ENCODE measurements at regions not wholly inside any gene's neighbourhood (a gene's known extent, or its start where the extent isn't known, plus 50 kb on each side); places are given as distances from the start of the nearest gene placed in this dataset.

- Histone ChIP-seq H3K9me3 (ENCODE audit: low read depth) (no peaks in the 10 kb centered on the region), H3K27me3 (replicated peaks; ENCODE audit: insufficient read depth) (no peaks in the 10 kb centered on the region), H3F3A (ENCODE audit: insufficient read depth) (no peaks in the 10 kb centered on the region), H3K79me2 (ENCODE audit: insufficient read depth) (no peaks in the 10 kb centered on the region), H2AFZ (no peak overlapping the region), H3K9ac (no peak overlapping the region), H3K9me2 (ENCODE audit: insufficient read depth) (no peaks in the 10 kb centered on the region), H4K20me1 (ENCODE audit: insufficient read depth) (no peaks in the 10 kb centered on the region), H3K4me2 (ENCODE audit: unreplicated experiment) (no peak overlapping the region), H3K4me1 (ENCODE audit: insufficient read depth) (no peaks in the 10 kb centered on the region), H3K4me3 (no peak overlapping the region), H3K27ac (no peak overlapping the region), H3K36me3 (ENCODE audit: low read depth) (no peaks in the 10 kb centered on the region)
- in situ Hi-C loops (cut with MboI), result no loop called here
- 25 to 31% methylated on average over 8 of the region's 8 CpGs for WGBS, 2 experiments (ENCODE audit: low coverage in 1 of 2, low lambda C conversion rate in 2 of 2, missing lambda C conversion rate in 2 of 2)
- no peak for DNase-seq
- no peak for TF ChIP-seq EZH2 (IDR thresholded peaks at IDR 0.05; ENCODE audit: insufficient read depth, poor library complexity, severe bottlenecking)
- TF ChIP-seq EZH2phosphoT487 (IDR thresholded peaks at IDR 0.05; ENCODE audit: insufficient read depth, low read depth), result no peak
Measured at GRCh38 chr7:152989889-152990380, 230.4 kb downstream of the ACTR3B start.

- 44 to 45% methylated on average over 4 of the region's 4 CpGs for WGBS, 2 experiments (ENCODE audit: low coverage in 1 of 2, low lambda C conversion rate in 2 of 2, missing lambda C conversion rate in 2 of 2)
Measured at GRCh38 chr7:152998420-152998819, 238.9 kb downstream of the ACTR3B start.

GRCh38 chr7:153002115-153002514, 242.6 kb downstream of the ACTR3B start:
- in situ Hi-C loops (cut with MboI), result no loop called here
- 55 to 71% methylated on average over 1 of the region's 1 CpG for WGBS, 2 experiments (ENCODE audit: low coverage in 1 of 2, low lambda C conversion rate in 2 of 2, missing lambda C conversion rate in 2 of 2)

More at GRCh38 chr7:152998420-152998819, 238.9 kb downstream of the ACTR3B start:
- H3K9me3 ChIP-seq (ENCODE audit: low read depth), result no peaks in the 10 kb centered on the region
- TF ChIP-seq EZH2phosphoT487 (IDR thresholded peaks at IDR 0.05; ENCODE audit: insufficient read depth, low read depth) (no peak), EZH2 (IDR thresholded peaks at IDR 0.05; ENCODE audit: insufficient read depth, poor library complexity, severe bottlenecking) (no peak)
- DNase-seq, result no peak
- no peak overlapping the region for H3K9ac ChIP-seq
- H2AFZ ChIP-seq, result no peak overlapping the region
- no peaks in the 10 kb centered on the region for H3K4me1 ChIP-seq (ENCODE audit: insufficient read depth)
- no peak overlapping the region for H3K4me2 ChIP-seq (ENCODE audit: unreplicated experiment)
- in situ Hi-C loops (cut with MboI), result no loop called here
- H3K4me3 ChIP-seq, result no peak overlapping the region
- no peaks in the 10 kb centered on the region for H3K27me3 ChIP-seq (replicated peaks; ENCODE audit: insufficient read depth)
- no peaks in the 10 kb centered on the region for H3K36me3 ChIP-seq (ENCODE audit: low read depth)
- H4K20me1 ChIP-seq (ENCODE audit: insufficient read depth), result no peaks in the 10 kb centered on the region
- H3K79me2 ChIP-seq (ENCODE audit: insufficient read depth), result no peaks in the 10 kb centered on the region
- H3K27ac ChIP-seq, result no peak overlapping the region
- no peaks in the 10 kb centered on the region for H3K9me2 ChIP-seq (ENCODE audit: insufficient read depth)
- H3F3A ChIP-seq (ENCODE audit: insufficient read depth), result no peaks in the 10 kb centered on the region

GRCh38 chr7:153002572-153002971, 243.0 kb downstream of the ACTR3B start:
- Histone ChIP-seq H3K9ac (no peak overlapping the region), H3K4me3 (no peak overlapping the region), H3K9me3 (ENCODE audit: low read depth) (no peaks in the 10 kb centered on the region), H3K36me3 (ENCODE audit: low read depth) (no peaks in the 10 kb centered on the region), H3F3A (ENCODE audit: insufficient read depth) (no peaks in the 10 kb centered on the region), H3K27ac (no peak overlapping the region), H3K9me2 (ENCODE audit: insufficient read depth) (no peaks in the 10 kb centered on the region), H2AFZ (no peak overlapping the region), H3K4me2 (ENCODE audit: unreplicated experiment) (no peak overlapping the region), H4K20me1 (ENCODE audit: insufficient read depth) (no peaks in the 10 kb centered on the region), H3K27me3 (replicated peaks; ENCODE audit: insufficient read depth) (no peaks in the 10 kb centered on the region), H3K79me2 (ENCODE audit: insufficient read depth) (no peaks in the 10 kb centered on the region), H3K4me1 (ENCODE audit: insufficient read depth) (no peaks in the 10 kb centered on the region)
- in situ Hi-C loops (cut with MboI), result no loop called here
- TF ChIP-seq EZH2phosphoT487 (IDR thresholded peaks at IDR 0.05; ENCODE audit: insufficient read depth, low read depth), result no peak
- no peak for TF ChIP-seq EZH2 (IDR thresholded peaks at IDR 0.05; ENCODE audit: insufficient read depth, poor library complexity, severe bottlenecking)
- 23 to 24% methylated on average over 5 of the region's 5 CpGs for WGBS, 2 experiments (ENCODE audit: low coverage in 1 of 2, low lambda C conversion rate in 2 of 2, missing lambda C conversion rate in 2 of 2)
- DNase-seq, result no peak

More at GRCh38 chr7:153002115-153002514, 242.6 kb downstream of the ACTR3B start:
- TF ChIP-seq EZH2phosphoT487 (IDR thresholded peaks at IDR 0.05; ENCODE audit: insufficient read depth, low read depth) (no peak), EZH2 (IDR thresholded peaks at IDR 0.05; ENCODE audit: insufficient read depth, poor library complexity, severe bottlenecking) (no peak)
- Histone ChIP-seq H4K20me1 (ENCODE audit: insufficient read depth) (no peaks in the 10 kb centered on the region), H3K4me1 (ENCODE audit: insufficient read depth) (no peaks in the 10 kb centered on the region), H3K9me2 (ENCODE audit: insufficient read depth) (no peaks in the 10 kb centered on the region), H3K27me3 (replicated peaks; ENCODE audit: insufficient read depth) (no peaks in the 10 kb centered on the region), H3F3A (ENCODE audit: insufficient read depth) (no peaks in the 10 kb centered on the region), H3K9ac (no peak overlapping the region), H3K79me2 (ENCODE audit: insufficient read depth) (no peaks in the 10 kb centered on the region), H2AFZ (no peak overlapping the region), H3K9me3 (ENCODE audit: low read depth) (no peaks in the 10 kb centered on the region), H3K4me2 (ENCODE audit: unreplicated experiment) (no peak overlapping the region), H3K4me3 (no peak overlapping the region), H3K27ac (no peak overlapping the region), H3K36me3 (ENCODE audit: low read depth) (no peaks in the 10 kb centered on the region)
- DNase-seq, result no peak

GRCh38 chr7:153004341-153004740, 244.8 kb downstream of the ACTR3B start:
- Histone ChIP-seq H3K4me1 (ENCODE audit: insufficient read depth) (no peaks in the 10 kb centered on the region), H3K4me2 (ENCODE audit: unreplicated experiment) (no peak overlapping the region), H3F3A (ENCODE audit: insufficient read depth) (no peaks in the 10 kb centered on the region), H2AFZ (no peak overlapping the region), H3K36me3 (ENCODE audit: low read depth) (no peaks in the 10 kb centered on the region), H3K9me3 (ENCODE audit: low read depth) (no peaks in the 10 kb centered on the region), H3K27ac (no peak overlapping the region), H4K20me1 (ENCODE audit: insufficient read depth) (no peaks in the 10 kb centered on the region), H3K27me3 (replicated peaks; ENCODE audit: insufficient read depth) (no peaks in the 10 kb centered on the region), H3K9me2 (ENCODE audit: insufficient read depth) (no peaks in the 10 kb centered on the region), H3K9ac (no peak overlapping the region), H3K4me3 (no peak overlapping the region), H3K79me2 (ENCODE audit: insufficient read depth) (no peaks in the 10 kb centered on the region)
- WGBS, 2 experiments (ENCODE audit: low coverage in 1 of 2, low lambda C conversion rate in 2 of 2, missing lambda C conversion rate in 2 of 2), result 41 to 54% methylated on average over 14 of the region's 14 CpGs
- TF ChIP-seq EZH2 (IDR thresholded peaks at IDR 0.05; ENCODE audit: insufficient read depth, poor library complexity, severe bottlenecking) (no peak), EZH2phosphoT487 (IDR thresholded peaks at IDR 0.05; ENCODE audit: insufficient read depth, low read depth) (no peak)
- in situ Hi-C loops (cut with MboI), result no loop called here
- no peak for DNase-seq
